Astrocyte (in vitro differentiated cells and primary cell): ENCODE measurements at regions not wholly inside any gene's neighbourhood (a gene's known extent, or its start where the extent isn't known, plus 50 kb on each side); places are given as distances from the start of the nearest gene placed in this dataset.

Source experiments
- DNase-seq: peaks from one replicate; pipeline ENCODE4 v3.0.0-alpha.2; 2010; ENCODE audit warnings: low read depth
- FAIRE-seq: peaks from 2 replicates; lab custom pipeline; 2011; peaks lifted over from hg19 to GRCh38; lab: Jason Lieb, UNC
- H2AFZ ChIP-seq: 2 replicates; pipeline ENCODE4 v1.6.0; 2012; ENCODE audit warnings: low read depth, low read length, inconsistent platforms
- H3K27ac ChIP-seq: 2 replicates; pipeline ENCODE4 v1.5.1; 2011; ENCODE audit warnings: low read depth, low read length, inconsistent platforms
- H3K27me3 ChIP-seq: 2 replicates; pipeline ENCODE4 v1.6.0; 2011; ENCODE audit warnings: low read length, inconsistent platforms; ENCODE audit not compliant: insufficient read depth
- H3K36me3 ChIP-seq: 2 replicates; pipeline ENCODE4 v1.5.1; 2011; ENCODE audit warnings: low read length, inconsistent platforms; ENCODE audit not compliant: insufficient read depth
- H3K4me1 ChIP-seq: 2 replicates; pipeline ENCODE4 v1.5.1; 2011; ENCODE audit warnings: low read length, inconsistent platforms; ENCODE audit not compliant: insufficient read depth
- H3K4me2 ChIP-seq: 2 replicates; pipeline ENCODE4 v1.6.0; 2012; ENCODE audit warnings: low read length, inconsistent platforms
- H3K4me3 ChIP-seq: 2 replicates; pipeline ENCODE4 v1.5.1; 2011; ENCODE audit warnings: low read depth, mild to moderate bottlenecking, low read length, inconsistent platforms; ENCODE audit not compliant: insufficient read depth
- H3K79me2 ChIP-seq: 2 replicates; pipeline ENCODE4 v1.6.0; 2012; ENCODE audit warnings: mild to moderate bottlenecking, low read length, inconsistent platforms; ENCODE audit not compliant: insufficient read depth
- H3K9ac ChIP-seq: 2 replicates; pipeline ENCODE4 v1.6.0; 2012; ENCODE audit warnings: mild to moderate bottlenecking, low read length, inconsistent platforms
- H3K9me3 ChIP-seq: 2 replicates; pipeline ENCODE4 v1.5.1; 2012; ENCODE audit warnings: low read depth, mild to moderate bottlenecking, low read length, inconsistent platforms; ENCODE audit not compliant: insufficient read depth
- H4K20me1 ChIP-seq: 2 replicates; pipeline ENCODE4 v1.6.0; 2012; ENCODE audit warnings: low read length, inconsistent platforms; ENCODE audit not compliant: insufficient read depth
- H3K27ac Mint-ChIP-seq: one replicate; pipeline ENCODE4 v1.8.0; 2021; ENCODE audit warnings: mild to moderate bottlenecking, mixed read lengths; ENCODE audit not compliant: unreplicated experiment
- H3K27me3 Mint-ChIP-seq: one replicate; pipeline ENCODE4 v1.8.0; 2021; ENCODE audit warnings: low read depth, mixed read lengths; ENCODE audit not compliant: unreplicated experiment
- H3K36me3 Mint-ChIP-seq: one replicate; pipeline ENCODE4 v1.8.0; 2021; ENCODE audit warnings: low read depth, mixed read lengths; ENCODE audit not compliant: unreplicated experiment
- H3K4me1 Mint-ChIP-seq: one replicate; pipeline ENCODE4 v1.8.0; 2021; ENCODE audit warnings: low read depth, mixed read lengths; ENCODE audit not compliant: unreplicated experiment
- H3K4me3 Mint-ChIP-seq: one replicate; pipeline ENCODE4 v1.8.0; 2021; ENCODE audit warnings: mild to moderate bottlenecking, moderate library complexity, mixed read lengths; ENCODE audit not compliant: unreplicated experiment
- H3K9me3 Mint-ChIP-seq: one replicate; pipeline ENCODE4 v1.8.0; 2021; ENCODE audit warnings: mild to moderate bottlenecking, mixed read lengths; ENCODE audit not compliant: unreplicated experiment
- CTCF ChIP-seq: IDR thresholded peaks from 2 replicates; pipeline ENCODE4 v1.5.1; 2011; ENCODE audit warnings: low read depth, mild to moderate bottlenecking, inconsistent platforms, low read length, moderate library complexity; ENCODE audit not compliant: insufficient read depth
- EZH2 ChIP-seq: IDR thresholded peaks from 2 replicates; pipeline ENCODE4 v1.6.1; 2012; ENCODE audit warnings: mild to moderate bottlenecking, low read length, inconsistent platforms; ENCODE audit not compliant: insufficient read depth

GRCh38 chr3:1002010-1002409 lies 90.8 kb upstream of the CNTN6 start:
- H3K27ac ChIP-seq, result no peak overlapping the region
- H3K4me3 ChIP-seq, result no peak overlapping the region
- no peak overlapping the region for H3K4me3 Mint-ChIP-seq
- H3K4me1 Mint-ChIP-seq, result no peaks in the 10 kb centered on the region
- no peak overlapping the region for H3K4me2 ChIP-seq
- no peaks in the 10 kb centered on the region for H3K9me3 ChIP-seq
- DNase-seq (no peak), FAIRE-seq (no peak)
- no peaks in the 10 kb centered on the region for H3K27me3 ChIP-seq
- TF ChIP-seq CTCF (no peak), EZH2 (no peak)
- peaks cover 8% of the 10 kb centered on the region for H3K9me3 Mint-ChIP-seq
- H3K27ac Mint-ChIP-seq, result no peak overlapping the region
- H4K20me1 ChIP-seq, result no peaks in the 10 kb centered on the region
- H3K36me3 Mint-ChIP-seq, result no peaks in the 10 kb centered on the region
- no peaks in the 10 kb centered on the region for H3K4me1 ChIP-seq
- H3K27me3 Mint-ChIP-seq, result no peaks in the 10 kb centered on the region
- H3K9ac ChIP-seq, result no peak overlapping the region
- H3K79me2 ChIP-seq, result no peaks in the 10 kb centered on the region
- no peak overlapping the region for H2AFZ ChIP-seq
- H3K36me3 ChIP-seq, result no peaks in the 10 kb centered on the region

- Mint-ChIP-seq H3K27ac (no peak overlapping the region), H3K27me3 (no peaks in the 10 kb centered on the region), H3K36me3 (no peaks in the 10 kb centered on the region), H3K4me1 (no peaks in the 10 kb centered on the region), H3K4me3 (no peak overlapping the region), H3K9me3 (peaks cover 3% of the 10 kb centered on the region)
- Histone ChIP-seq H3K36me3 (no peaks in the 10 kb centered on the region), H3K79me2 (no peaks in the 10 kb centered on the region), H3K4me1 (no peaks in the 10 kb centered on the region), H3K27ac (no peak overlapping the region), H4K20me1 (no peaks in the 10 kb centered on the region), H3K4me2 (peak overlapping the region; percentile 28), H3K4me3 (no peak overlapping the region), H3K27me3 (no peaks in the 10 kb centered on the region), H2AFZ (no peak overlapping the region), H3K9ac (no peak overlapping the region), H3K9me3 (no peaks in the 10 kb centered on the region)
- FAIRE-seq, result no peak
- TF ChIP-seq EZH2, result no peak
- no peak for TF ChIP-seq CTCF
- DNase-seq, result peak; percentile 67
These were observed 85.0 kb upstream of the CNTN6 start for GRCh38 chr3:1007866-1008265.

- H3K27me3 ChIP-seq, result no peaks in the 10 kb centered on the region
- no peaks in the 10 kb centered on the region for H3K79me2 ChIP-seq
- no peaks in the 10 kb centered on the region for H4K20me1 ChIP-seq
- no peaks in the 10 kb centered on the region for H3K36me3 ChIP-seq
- H3K4me1 Mint-ChIP-seq, result no peaks in the 10 kb centered on the region
- no peaks in the 10 kb centered on the region for H3K9me3 ChIP-seq
- FAIRE-seq (no peak), DNase-seq (no peak)
- H2AFZ ChIP-seq, result no peak overlapping the region
- no peak overlapping the region for H3K9ac ChIP-seq
- no peaks in the 10 kb centered on the region for H3K27me3 Mint-ChIP-seq
- no peaks in the 10 kb centered on the region for H3K36me3 Mint-ChIP-seq
- H3K4me3 Mint-ChIP-seq, result no peak overlapping the region
- no peaks in the 10 kb centered on the region for H3K4me1 ChIP-seq
- no peak overlapping the region for H3K27ac ChIP-seq
- H3K4me2 ChIP-seq, result no peak overlapping the region
- peaks cover 5% of the 10 kb centered on the region for H3K9me3 Mint-ChIP-seq
- H3K27ac Mint-ChIP-seq, result no peak overlapping the region
- no peak overlapping the region for H3K4me3 ChIP-seq
- TF ChIP-seq CTCF (no peak), EZH2 (no peak)
These were observed 82.6 kb upstream of the CNTN6 start for GRCh38 chr3:1010228-1010627.
